HUES48 (cell line): ENCODE measurements at regions not wholly inside any gene's neighbourhood (a gene's known extent, or its start where the extent isn't known, plus 50 kb on each side); places are given as distances from the start of the nearest gene placed in this dataset.

Source experiments
- H3K27ac ChIP-seq: one replicate; pipeline ENCODE4 v1.7.0; 2013; ENCODE audit warnings: low read depth, low read length, inconsistent platforms
- H3K27me3 ChIP-seq: 2 replicates; pipeline ENCODE4 v1.6.1; 2013; ENCODE audit warnings: mild to moderate bottlenecking, low read length; ENCODE audit not compliant: control insufficient read depth, insufficient read depth
- H3K36me3 ChIP-seq: 2 replicates; pipeline ENCODE4 v1.6.1; 2013; ENCODE audit warnings: low read length; ENCODE audit not compliant: control insufficient read depth, insufficient read depth
- H3K4me1 ChIP-seq: 2 replicates; pipeline ENCODE4 v1.6.1; 2013; ENCODE audit warnings: mild to moderate bottlenecking, low read length; ENCODE audit not compliant: control insufficient read depth, insufficient read depth
- H3K4me3 ChIP-seq: 2 replicates; pipeline ENCODE4 v1.5.1; 2013; ENCODE audit warnings: mild to moderate bottlenecking, low read depth, low read length
- H3K9ac ChIP-seq: 2 replicates; pipeline ENCODE4 v1.6.1; 2013; ENCODE audit warnings: mild to moderate bottlenecking, low read depth, low read length, moderate library complexity
- H3K9me3 ChIP-seq: 2 replicates; pipeline ENCODE4 v1.6.1; 2013; ENCODE audit warnings: low read length; ENCODE audit not compliant: control insufficient read depth, insufficient read depth

DNA sequence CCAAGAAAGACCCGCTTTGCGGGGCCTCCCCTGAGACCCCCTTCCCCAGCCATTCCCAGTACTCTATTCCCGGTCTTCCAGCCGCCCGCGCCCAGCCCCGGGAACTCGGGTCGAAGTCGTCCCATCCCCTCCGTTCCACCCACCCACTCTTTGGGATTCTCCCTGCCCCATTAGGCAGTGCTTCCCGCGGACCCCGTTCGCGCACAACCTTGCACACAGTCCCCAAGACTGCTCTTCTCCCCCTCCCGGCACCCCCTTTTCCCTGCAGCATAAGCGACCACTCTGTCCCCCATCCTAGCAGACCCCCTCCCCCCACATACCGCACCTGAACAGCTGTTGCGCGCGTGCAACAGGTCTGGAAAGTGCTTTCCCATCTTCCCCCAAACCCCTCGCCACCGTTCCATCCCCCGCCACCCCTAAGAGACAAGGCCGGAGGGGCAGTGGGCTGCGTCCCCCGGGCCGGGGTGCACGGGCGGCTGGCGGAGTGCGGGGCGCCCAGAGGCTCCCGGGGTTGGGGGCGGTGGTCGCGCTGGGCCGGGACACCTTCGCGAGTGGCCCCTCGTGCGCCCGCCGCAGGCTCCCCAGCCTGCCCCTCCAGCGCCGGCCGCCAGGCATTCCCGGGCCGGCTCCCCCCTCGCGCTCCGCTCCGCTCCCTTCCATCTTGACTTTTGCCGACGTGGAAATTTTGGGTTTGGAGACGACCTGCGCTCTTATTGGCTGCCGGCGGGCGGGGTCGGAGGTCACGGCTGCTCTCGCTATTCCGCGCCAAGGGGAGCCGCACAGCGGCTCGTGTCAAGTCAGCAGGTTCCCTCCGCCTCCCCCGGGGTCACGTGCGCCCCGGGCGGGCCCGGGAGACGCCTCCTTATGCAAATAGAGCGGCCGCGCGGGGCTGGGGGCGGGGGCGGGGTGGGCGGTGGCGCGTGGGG is 201.2 kb upstream of the NFE2L3 start:
- H3K4me1 ChIP-seq = peaks cover 41% of the 10 kb centered on the region
- H3K27ac ChIP-seq = peak overlapping the region; percentile 83
- peak overlapping the region; percentile 53 for H3K9ac ChIP-seq
- H3K27me3 ChIP-seq = no peaks in the 10 kb centered on the region
- H3K4me3 ChIP-seq = peak overlapping the region; percentile 83
- H3K9me3 ChIP-seq = peaks cover 10% of the 10 kb centered on the region
- no peaks in the 10 kb centered on the region for H3K36me3 ChIP-seq

DNA sequence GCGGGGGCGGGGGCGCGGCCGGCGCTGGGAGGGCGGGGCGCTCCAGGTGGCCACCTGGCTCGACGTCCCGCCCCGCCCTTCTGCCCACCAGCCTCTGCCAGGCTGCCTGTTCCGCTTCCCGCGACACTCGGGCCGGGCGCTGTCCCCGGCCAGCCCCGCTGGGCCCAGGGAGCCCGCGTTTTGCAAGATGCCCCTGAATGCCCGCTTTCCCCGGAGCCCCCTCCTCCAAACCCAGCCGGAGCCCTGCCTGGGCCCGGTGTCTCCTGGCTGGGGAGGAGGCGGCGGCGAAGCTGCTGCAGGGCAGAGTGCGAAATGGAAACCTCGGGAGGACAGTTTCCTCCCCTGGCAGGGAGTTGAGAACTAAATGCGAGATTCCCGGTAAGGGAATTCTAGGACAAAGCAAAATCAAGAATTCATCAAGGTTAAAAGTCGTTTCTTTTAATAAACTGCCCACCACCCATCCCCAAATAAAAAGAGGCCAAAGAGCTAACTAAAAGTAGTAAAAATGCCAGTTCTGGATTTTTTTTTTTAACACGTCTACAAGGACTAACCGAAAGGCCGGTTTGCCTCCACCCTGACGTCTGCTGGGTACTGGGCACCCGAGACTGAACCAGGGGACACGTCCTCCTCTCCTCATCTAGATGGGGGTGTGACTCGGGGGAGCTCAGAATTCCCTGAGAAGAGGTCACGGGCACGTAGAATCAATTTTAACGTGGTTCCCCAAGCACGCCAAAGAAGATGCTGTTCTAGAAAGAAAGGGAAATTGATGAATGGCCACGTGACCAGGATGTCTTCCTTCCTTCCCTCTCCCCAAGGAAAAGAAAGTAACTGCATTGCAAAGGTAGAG is 200.4 kb upstream of the NFE2L3 start:
- peak overlapping the region; percentile 56 for H3K27ac ChIP-seq

DNA sequence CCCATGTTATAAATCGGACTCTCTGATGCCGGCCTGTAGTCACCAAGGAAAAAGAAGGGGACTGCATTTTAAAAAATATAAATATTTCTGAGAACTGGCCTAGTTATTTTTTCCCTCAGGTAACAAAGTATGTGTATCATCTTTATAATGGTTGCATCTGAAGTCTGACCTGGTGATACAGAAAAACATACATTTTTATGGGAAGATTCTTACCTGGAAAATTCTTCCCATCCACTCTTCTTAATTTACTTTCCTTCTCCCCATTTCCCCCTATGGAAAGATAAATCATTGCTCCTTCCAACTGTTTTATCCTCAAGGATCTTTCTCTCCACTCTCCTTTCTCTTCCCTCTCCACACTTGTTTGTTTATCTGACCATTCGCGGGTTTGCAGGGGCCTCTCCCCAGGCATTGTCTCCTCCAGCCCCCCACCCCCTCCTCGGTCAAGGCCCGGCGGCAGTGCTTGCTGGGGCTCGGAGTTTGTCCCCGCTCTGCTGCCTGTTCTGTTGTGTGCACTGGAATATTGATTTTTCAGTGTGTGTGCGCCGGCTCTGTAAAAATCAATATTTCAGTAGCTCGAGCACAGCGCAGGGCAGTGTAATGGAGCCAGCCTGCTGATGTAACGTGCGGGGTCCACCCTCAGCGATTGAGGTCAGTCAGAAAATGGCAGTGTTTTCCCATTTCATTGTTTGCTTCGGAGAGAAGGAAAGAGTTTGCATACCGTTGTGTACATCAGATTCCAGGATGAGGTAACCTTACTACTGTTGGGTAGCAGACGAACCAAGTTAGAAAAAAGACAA is 199.5 kb upstream of the NFE2L3 start:
- H3K9me3 ChIP-seq = peaks cover 10% of the 10 kb centered on the region
- H3K27me3 ChIP-seq = no peaks in the 10 kb centered on the region
- peak overlapping the region; percentile 8; the same call in 1 of the 2 replicates for H3K9ac ChIP-seq
- H3K4me1 ChIP-seq = peaks cover 41% of the 10 kb centered on the region
- no peaks in the 10 kb centered on the region for H3K36me3 ChIP-seq
- H3K4me3 ChIP-seq = peak overlapping the region; percentile 61
- no peak overlapping the region for H3K27ac ChIP-seq

More for the DNA sequence above, 200.4 kb upstream of the NFE2L3 start:
- peaks cover 41% of the 10 kb centered on the region for H3K4me1 ChIP-seq
- peaks cover 10% of the 10 kb centered on the region for H3K9me3 ChIP-seq
- H3K27me3 ChIP-seq = no peaks in the 10 kb centered on the region
- H3K36me3 ChIP-seq = no peaks in the 10 kb centered on the region
- peak overlapping the region; percentile 61 for H3K4me3 ChIP-seq
- H3K9ac ChIP-seq = peak overlapping the region; percentile 37; the same call in 1 of the 2 replicates

DNA sequence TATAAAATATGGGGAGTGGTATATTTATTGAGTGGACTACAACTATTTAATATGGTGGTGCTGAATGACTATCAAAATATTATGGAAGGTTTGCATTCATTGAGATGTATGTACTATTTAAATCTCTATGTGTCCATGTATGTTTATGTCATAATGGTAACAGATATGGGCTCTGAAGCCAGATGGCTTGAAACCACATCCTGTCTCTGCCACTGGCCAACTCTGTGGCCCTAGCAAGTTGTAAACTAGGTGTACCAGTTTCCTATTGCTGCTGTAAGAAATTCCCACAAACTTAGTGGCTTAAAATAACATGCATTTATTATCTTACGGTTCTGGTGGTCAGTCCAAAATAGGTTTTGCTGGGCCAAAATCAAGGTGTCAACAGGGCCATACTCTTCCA is 198.1 kb upstream of the NFE2L3 start:
- Histone ChIP-seq H3K36me3 (no peaks in the 10 kb centered on the region), H3K27me3 (no peaks in the 10 kb centered on the region), H3K9me3 (peaks cover 10% of the 10 kb centered on the region), H3K27ac (peak overlapping the region; percentile 60), H3K4me1 (peaks cover 27% of the 10 kb centered on the region), H3K4me3 (no peak overlapping the region), H3K9ac (no peak overlapping the region)

DNA sequence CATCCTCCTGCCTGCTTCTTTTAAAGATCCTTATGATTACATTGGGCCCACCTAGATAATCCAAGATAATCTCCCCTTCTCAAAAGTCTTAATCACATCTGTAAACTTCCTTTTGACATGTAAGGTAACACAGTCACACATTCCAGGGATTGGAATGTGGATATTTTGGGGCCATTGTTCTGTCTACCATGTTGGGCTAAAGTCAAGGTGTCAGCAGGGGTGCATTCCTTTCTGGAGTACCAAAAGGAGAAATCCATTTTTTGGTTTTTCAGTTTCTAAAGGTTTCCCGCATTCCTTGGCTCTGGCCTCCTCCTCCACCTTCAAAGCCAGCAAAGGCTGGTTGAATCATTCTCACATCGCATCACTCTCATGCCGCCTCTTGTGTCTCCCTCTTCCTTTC is 197.6 kb upstream of the NFE2L3 start:
- Histone ChIP-seq H3K4me1 (peaks cover 22% of the 10 kb centered on the region), H3K27ac (peak overlapping the region; percentile 80), H3K27me3 (no peaks in the 10 kb centered on the region), H3K4me3 (no peak overlapping the region), H3K36me3 (no peaks in the 10 kb centered on the region), H3K9ac (no peak overlapping the region), H3K9me3 (peaks cover 10% of the 10 kb centered on the region)

DNA sequence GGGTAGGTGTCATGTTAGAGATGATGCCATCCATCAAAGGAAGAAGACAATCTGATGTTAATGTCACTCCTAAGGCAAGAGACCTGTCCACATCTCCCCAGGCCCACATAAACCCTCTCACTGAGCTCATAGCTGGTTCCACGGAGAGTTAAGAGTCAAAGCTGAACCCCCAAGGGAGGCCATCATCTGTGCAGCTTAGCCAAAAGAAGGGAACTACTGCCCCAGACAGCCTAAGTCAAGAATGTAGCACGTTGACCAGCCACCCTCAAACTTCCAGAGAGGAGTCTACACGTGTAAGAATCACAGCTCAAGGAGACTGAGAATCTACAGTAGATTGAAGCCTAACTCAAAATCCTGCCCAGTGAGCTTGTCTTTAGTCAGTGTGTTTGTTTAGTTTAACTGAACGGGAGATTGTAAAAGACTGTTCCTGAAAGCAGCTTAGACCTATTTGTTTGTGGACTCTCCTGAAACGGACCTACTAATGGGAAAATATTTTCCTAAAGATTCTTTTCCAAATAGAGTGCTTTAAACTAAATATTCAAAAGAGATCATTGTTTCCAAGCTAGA is 192.7 kb upstream of the NFE2L3 start:
- Histone ChIP-seq H3K9me3 (0 out of 2 replicates have a peak, but pooled peaks cover 5% of the 10 kb centered on the region), H3K9ac (no peak overlapping the region), H3K4me1 (peaks cover 3% of the 10 kb centered on the region; the same call in 1 of the 2 replicates), H3K4me3 (no peak overlapping the region), H3K27me3 (no peaks in the 10 kb centered on the region), H3K36me3 (no peaks in the 10 kb centered on the region), H3K27ac (no peak overlapping the region)

DNA sequence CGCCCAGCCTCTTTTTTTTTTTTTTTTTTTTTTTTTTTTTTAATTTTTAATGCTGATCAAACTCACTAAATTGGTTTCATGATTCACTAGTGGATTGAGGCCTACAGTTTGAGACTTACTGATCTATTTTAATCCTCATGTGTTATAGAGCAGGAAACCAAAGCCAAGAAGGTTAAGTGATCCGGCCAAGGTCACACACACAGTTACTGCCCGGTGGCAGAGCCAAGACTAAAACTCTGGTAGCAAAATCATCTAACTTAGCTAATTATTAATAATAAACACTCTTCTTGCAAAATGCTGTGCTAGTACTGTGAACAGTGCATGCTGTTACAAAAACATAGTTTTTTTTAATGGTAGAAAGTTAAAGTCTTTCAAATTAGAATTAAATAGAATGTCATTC is 188.3 kb upstream of the NFE2L3 start:
- Histone ChIP-seq H3K36me3 (no peaks in the 10 kb centered on the region), H3K27me3 (no peaks in the 10 kb centered on the region), H3K4me1 (no peaks in the 10 kb centered on the region), H3K4me3 (no peak overlapping the region), H3K9ac (no peak overlapping the region), H3K9me3 (0 out of 2 replicates have a peak, but pooled peaks cover 5% of the 10 kb centered on the region), H3K27ac (no peak overlapping the region)

DNA sequence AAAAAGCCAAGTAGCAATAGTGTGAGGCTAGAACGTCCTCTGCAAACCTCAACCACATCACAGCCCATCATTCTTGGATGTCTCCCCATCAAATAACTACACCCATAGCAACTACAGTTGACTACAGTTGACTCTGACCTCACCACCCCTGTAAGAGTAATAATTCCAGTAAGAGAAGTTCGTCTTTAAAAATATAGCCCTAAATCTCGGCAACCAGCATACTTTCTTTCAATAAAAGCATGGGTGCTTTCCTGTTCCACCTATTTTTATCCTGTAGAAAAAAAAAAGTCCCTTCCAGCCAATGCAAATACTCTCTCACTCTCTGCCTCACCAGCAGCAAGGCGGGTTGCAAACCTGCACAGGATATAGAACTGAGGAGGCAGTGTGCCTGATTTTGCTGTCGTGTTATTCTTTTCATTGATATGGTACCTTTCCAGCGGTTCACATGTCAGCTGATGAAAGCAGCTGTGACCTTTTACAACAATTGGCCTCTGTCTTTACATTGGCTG is 187.5 kb upstream of the NFE2L3 start:
- H3K27me3 ChIP-seq = no peaks in the 10 kb centered on the region
- H3K27ac ChIP-seq = no peak overlapping the region
- H3K9ac ChIP-seq = no peak overlapping the region
- 0 out of 2 replicates have a peak, but pooled peaks cover 5% of the 10 kb centered on the region for H3K9me3 ChIP-seq
- H3K4me1 ChIP-seq = no peaks in the 10 kb centered on the region
- H3K4me3 ChIP-seq = no peak overlapping the region
- no peaks in the 10 kb centered on the region for H3K36me3 ChIP-seq

DNA sequence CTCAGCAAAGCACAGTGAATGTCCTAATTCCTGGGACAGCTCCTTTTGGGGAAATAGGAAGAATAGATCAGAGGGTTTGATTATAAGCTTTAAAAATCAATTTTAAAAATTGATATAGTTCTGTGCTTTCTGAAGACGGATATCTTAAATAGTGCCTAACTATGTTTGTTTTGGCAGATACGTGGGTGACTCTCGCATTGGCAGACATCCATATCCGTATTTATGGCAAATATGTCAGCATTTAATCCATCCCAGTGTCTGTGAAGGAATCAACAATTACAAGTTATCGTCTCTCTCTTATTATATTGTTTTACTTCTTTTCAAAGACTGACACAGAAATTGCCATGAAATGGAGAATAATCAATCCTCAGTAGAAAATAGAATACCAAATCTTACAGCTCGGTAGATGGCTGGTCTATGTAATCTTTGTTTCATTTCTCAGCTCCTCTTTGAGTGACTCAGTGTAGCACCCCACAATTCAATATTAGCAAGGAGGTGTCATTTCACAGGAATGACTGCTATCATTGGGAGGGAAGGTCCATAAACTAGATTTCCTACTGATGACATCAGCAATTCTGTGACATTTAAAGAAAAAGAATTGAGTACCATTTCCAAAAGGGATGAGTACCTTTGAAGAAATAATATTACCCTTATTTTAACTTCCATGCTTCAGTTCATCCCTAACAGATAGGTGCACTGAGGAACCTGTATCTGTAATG is 186.4 kb upstream of the NFE2L3 start:
- 0 out of 2 replicates have a peak, but pooled peaks cover 5% of the 10 kb centered on the region for H3K9me3 ChIP-seq
- no peaks in the 10 kb centered on the region for H3K4me1 ChIP-seq
- no peak overlapping the region for H3K9ac ChIP-seq
- H3K27ac ChIP-seq = no peak overlapping the region
- no peaks in the 10 kb centered on the region for H3K27me3 ChIP-seq
- no peaks in the 10 kb centered on the region for H3K36me3 ChIP-seq
- no peak overlapping the region for H3K4me3 ChIP-seq
